ENCODE measurements at regions not wholly inside any gene's neighbourhood (a gene's known extent, or its start where the extent isn't known, plus 50 kb on each side); places are given as distances from the start of the nearest gene placed in this dataset.
A peak's percentile ranks its signal among the peaks of the same experiment; 100 is the strongest.
"Not testable (repeated sequence)": the region's sequence is repeated elsewhere in the genome, so short reads cannot be mapped to it uniquely, and the experiment has no call there.

GRCh38 chr3:15996496-15996895 is 178.0 kb upstream of the GALNT15 start:
- not testable (repeated sequence) for DNase-seq

GRCh38 chr3:15997274-15997943 is 177.1 kb upstream of the GALNT15 start:
- DNase-seq: no peak

DNA sequence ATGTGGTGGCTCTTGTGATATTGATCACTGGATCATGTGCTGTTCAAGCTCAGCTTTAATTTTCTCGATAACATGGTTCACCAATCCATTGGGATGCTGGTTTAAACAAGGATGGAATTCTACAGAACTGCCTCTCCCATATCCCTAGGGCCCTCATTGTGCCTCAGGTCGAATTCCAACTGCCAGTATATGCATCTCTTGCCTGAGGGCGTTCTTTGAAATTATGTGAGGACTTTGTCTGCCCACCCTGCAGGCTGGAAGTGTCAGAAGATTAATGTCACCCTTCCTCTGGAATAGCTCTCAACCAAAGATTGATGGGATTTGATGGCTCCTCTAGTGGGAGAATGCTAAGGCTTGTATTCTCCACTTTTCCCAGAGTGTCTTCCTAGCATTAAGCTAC is 175.6 kb upstream of the GALNT15 start:
- no peak for DNase-seq

- no peak for DNase-seq
These were observed 169.7 kb upstream of the GALNT15 start for GRCh38 chr3:16004812-16005211.

GRCh38 chr3:16011376-16011775 is 163.1 kb upstream of the GALNT15 start:
- DNase-seq: no peak

DNA sequence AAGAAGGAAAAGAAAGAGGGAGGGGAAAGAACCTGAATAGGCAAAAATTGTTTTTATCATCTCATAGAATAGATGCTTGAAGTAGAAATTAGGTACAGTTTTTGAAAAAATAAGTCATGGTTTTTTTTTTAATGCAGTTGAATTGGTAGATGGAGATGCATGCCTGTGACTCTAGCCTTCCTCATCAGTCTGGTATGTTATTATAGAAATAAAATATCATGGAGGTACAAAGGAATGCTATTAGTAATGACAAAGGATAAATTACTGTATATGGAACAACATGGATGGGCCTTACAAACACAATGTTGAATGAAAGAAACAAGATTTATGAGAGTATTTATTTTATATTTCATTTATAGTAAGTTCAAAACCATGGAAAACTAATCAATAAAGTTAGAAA is 162.4 kb upstream of the GALNT15 start:
- DNase-seq: no peak

DNA sequence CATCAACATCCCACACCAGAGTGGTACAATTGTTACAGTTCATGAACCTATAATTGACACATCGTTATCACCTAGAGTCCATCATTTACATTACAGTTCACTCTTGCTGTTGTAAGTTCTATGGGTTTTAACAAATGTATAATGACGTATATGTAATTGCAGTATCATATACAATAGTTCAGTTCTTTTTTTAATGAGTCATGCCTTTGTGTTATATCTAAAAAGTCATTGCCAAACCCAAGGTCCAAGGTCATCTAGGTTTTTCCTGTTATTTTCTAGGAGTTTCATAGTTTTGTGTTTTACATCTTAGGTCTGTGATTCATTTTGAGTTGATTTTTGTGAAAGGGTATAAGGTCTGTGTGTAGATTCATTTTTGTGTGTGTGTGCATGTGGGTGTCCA is 160.9 kb upstream of the GALNT15 start:
- no peak for DNase-seq

GRCh38 chr3:16021801-16022200 is 152.7 kb upstream of the GALNT15 start:
- not testable (repeated sequence) for DNase-seq

DNA sequence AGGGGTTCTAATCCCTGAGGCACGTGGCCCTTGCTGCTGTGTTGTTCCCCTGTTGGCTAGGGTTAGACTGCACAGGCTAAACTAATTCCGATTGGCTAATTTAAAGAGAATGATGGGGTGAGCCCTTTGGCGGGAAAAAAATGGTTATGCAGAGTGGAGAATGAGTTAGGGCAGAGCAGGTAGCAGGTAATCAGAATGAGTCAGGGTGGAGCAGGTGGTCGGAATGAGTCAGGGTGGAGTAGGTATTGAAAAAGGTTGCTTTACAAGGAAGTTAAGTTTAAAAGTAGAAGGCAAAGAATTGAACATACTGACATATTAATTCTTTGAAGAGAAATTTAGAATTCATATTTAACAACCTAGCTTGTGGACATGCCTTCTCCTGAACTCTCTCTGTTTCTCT is 150.6 kb upstream of the GALNT15 start:
- DNase-seq: not testable (repeated sequence)

DNA sequence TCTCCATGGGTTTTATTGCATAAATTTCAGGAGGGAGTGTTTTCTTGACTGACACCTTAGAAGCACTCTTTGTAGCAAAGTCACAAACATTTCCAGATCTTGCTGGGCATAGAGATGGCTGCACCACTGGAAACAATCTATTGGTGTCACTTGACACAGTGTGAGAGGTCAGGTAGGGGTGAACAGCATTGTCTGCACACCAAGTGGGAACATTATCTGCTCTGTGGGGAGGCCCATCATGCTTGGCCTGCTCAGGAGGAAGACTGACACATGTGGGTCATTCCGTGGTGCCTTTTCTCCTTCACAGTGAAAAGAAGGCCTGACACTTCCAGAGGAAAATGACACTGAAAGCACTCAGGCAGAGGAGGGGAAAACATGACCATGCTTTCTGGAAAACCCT is 149.9 kb upstream of the GALNT15 start:
- DNase-seq: no peak

GRCh38 chr3:16026753-16027152 is 147.7 kb upstream of the GALNT15 start:
- no peak for DNase-seq

DNA sequence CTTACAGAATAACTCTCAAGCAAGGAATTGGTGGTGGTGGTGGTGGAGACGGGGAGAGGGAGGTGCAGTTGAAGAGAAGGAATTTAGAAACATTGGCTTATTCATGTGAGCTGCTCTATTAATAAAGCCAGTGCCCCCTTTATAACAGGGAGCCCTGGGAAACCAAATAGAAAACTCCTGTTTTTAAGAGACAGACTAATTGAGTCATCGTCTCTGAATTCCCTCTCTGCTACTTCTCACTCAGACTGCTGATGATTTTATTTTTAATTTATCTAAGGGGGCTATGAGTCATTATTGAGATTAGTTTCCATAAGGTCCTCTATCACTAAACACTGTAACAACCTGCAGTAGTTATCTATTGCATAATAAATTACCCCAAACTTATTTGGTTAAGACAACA is 145.9 kb upstream of the GALNT15 start:
- no peak for DNase-seq

GRCh38 chr3:16030342-16030741 is 144.1 kb upstream of the GALNT15 start:
- DNase-seq: no peak

- DNase-seq: no peak
These were observed 143.0 kb upstream of the GALNT15 start for GRCh38 chr3:16031434-16031833.

DNA sequence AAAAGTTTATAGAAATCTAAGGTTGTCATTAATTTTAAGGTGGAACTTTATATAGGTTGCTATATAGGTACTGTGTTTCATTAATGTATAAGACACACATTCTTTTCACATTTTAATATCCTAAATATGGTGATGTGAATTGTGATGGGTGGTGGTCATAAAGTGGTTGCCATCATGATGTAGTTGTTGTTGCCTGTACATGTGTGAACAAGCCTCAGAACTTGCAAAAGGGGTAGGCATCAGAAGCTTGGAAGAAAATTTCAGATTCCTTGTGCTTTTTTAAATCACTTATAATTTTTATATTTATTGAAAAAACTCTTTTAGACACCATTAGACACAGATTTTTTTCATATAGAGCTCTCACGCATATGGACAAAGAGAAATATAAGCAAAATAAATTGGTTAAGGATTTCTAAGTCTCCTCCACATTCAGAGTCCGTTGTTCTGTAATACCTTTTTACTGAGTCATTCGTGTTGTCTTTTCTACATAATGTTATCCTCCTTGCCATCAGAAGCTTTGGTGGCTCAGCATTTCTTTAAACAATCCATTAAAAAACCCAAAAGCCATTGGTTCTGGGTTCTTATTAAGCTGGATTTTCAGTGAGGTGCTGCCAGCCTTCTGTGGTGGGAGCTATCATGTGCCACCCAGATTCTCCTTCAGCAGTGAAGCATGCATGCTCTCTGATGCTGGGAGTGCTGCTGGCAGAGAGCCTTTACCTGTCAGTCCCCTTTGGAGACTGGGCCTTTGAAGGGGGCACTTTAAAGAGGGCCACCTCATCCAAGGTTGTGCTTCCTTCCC is 140.4 kb upstream of the GALNT15 start:
- no peak for DNase-seq

DNA sequence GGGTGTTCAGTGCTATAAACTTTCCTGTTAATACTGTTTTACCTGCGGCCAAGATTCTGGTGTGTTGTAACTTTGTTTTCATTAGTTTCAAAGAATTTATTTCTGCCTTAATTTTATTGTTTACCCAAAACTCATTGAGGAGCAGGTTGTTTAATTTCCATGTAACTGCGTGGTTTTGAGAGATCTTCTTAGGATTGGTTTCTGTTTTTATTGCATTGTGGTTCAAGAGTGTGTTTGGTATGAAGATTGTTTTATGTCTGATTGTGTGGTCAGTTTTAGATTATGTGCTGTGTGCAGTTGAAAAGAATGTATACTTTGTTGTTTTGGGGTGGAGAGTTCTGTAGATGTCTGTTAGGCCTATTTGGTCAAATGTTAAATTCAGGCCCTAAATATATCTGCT is 133.5 kb upstream of the GALNT15 start:
- DNase-seq: no peak

GRCh38 chr3:16048435-16049318 is 125.8 kb upstream of the GALNT15 start:
- peak; percentile 2 for DNase-seq

DNA sequence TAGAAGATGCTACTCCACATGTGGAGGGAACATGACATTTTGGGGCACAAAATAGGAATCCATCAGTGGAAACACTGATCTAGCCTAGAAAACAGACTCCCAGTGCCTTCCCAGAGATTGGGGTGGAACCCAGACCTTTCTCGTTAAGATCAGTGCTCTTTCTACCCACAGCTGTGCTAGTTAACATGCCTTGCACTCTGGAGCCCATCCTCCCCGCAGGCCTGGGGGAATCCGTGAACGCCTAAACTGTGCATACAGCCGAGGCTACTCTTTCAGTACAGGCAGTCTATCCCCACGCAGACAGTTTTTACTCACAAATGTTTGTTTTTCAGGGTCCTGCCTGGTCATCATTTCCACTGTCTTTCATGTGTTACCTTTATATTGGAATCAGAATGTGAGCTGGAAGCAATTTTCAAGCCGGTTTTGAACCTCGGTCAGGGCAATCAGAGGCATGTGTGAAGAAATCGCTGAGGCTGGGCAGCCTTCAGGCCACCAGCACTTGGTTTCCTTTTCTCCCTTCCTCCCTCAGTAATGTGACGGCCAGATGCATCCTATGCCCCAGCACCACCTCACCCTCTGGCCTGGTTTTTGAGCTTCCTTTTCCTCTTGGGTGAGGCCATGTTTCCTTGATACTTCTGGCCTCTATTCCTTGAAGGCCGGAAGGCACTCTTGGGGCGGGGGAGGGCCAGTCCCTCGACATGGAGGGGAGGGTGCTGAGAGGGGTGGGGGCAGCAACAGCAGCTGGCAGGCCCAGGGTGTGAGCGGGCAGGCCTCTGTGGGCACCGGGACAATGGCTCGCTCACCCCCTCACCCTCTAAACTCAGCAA is 123.6 kb upstream of the GALNT15 start:
- no peak for DNase-seq

- no peak for DNase-seq
These were observed 122.8 kb upstream of the GALNT15 start for GRCh38 chr3:16051691-16052090.

DNA sequence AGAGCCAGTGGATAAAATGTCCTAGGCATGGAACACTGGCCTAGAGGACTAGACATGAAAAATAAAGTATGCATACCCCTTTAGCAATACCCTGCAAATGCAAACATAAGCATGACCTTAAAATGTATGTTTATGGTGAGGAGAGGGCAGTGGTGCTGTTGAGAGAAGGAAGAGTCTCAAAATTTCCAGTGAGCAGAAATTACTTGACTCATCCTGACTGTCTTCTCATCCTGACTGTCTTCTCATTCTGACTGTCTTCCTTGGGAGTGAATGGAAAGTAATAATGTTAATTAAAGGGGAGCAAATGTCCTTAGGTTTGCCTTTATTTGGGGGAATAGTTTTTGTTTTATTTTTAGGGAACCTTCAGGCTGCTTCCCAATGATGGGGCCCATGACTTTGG is 121.5 kb upstream of the GALNT15 start:
- no peak for DNase-seq

DNA sequence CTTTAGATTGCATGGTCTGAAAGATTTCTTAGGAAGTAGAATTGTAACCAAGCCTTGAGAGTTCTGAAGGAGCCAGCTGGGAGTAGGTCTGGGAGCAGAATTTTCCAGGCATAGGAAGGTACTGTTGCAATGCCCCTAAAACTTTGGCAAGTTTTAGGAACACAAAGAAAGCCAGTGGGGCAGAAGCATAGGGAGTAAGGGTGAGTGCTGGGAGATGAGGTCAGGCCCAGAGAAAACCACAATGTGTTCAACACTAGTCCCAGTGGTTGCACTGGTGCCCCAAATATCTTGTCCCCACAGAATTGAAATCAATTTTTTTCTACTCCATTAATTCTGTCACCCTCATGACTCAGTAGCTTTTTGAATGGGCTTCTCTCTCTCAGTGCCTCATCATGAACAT is 120.7 kb upstream of the GALNT15 start:
- no peak for DNase-seq

GRCh38 chr3:16055606-16056211 is 118.8 kb upstream of the GALNT15 start:
- DNase-seq: no peak
